ENCODE measurements at regions not wholly inside any gene's neighbourhood (a gene's known extent, or its start where the extent isn't known, plus 50 kb on each side); places are given as distances from the start of the nearest gene placed in this dataset.
"Not testable (repeated sequence)": the region's sequence is repeated elsewhere in the genome, so short reads cannot be mapped to it uniquely, and the experiment has no call there.

- DNase-seq, result no peak
These were observed 356.2 kb downstream of the GLRX3 start for GRCh38 chr10:130492266-130492934.

- DNase-seq, result no peak
These were observed 356.8 kb downstream of the GLRX3 start for GRCh38 chr10:130493021-130493420.

- no peak for DNase-seq
These were observed 357.4 kb downstream of the GLRX3 start for GRCh38 chr10:130493446-130494145.

- no peak for DNase-seq
These were observed 359.1 kb downstream of the GLRX3 start for GRCh38 chr10:130495116-130495862.

- DNase-seq, result no peak
These were observed 359.9 kb downstream of the GLRX3 start for GRCh38 chr10:130495891-130496636.

GRCh38 chr10:130497056-130498010 is 361.1 kb downstream of the GLRX3 start:
- DNase-seq, result no peak

- DNase-seq, result no peak
These were observed 361.9 kb downstream of the GLRX3 start for GRCh38 chr10:130498042-130498441.

- DNase-seq, result no peak
These were observed 362.7 kb downstream of the GLRX3 start for GRCh38 chr10:130498934-130499333.

- no peak for DNase-seq
These were observed 363.4 kb downstream of the GLRX3 start for GRCh38 chr10:130499541-130499940.

- DNase-seq, result no peak
These were observed 364.2 kb downstream of the GLRX3 start for GRCh38 chr10:130500261-130501000.

- no peak for DNase-seq
These were observed 371.3 kb downstream of the GLRX3 start for GRCh38 chr10:130507461-130507860.

GRCh38 chr10:130509881-130510689 is 373.9 kb downstream of the GLRX3 start:
- DNase-seq, result no peak

GRCh38 chr10:130510755-130511154 is 374.6 kb downstream of the GLRX3 start:
- DNase-seq, result no peak

- no peak for DNase-seq
These were observed 375.6 kb downstream of the GLRX3 start for GRCh38 chr10:130511766-130512165.

GRCh38 chr10:130512936-130513335 is 376.7 kb downstream of the GLRX3 start:
- no peak for DNase-seq

- no peak for DNase-seq
These were observed 377.7 kb downstream of the GLRX3 start for GRCh38 chr10:130513686-130514476.

GRCh38 chr10:130515670-130516069 is 379.5 kb downstream of the GLRX3 start:
- no peak for DNase-seq

GRCh38 chr10:130516141-130516735 is 380.0 kb downstream of the GLRX3 start:
- no peak for DNase-seq

GRCh38 chr10:130518921-130519320 is 382.7 kb downstream of the GLRX3 start:
- DNase-seq, result not testable (repeated sequence)
